Gastroesophageal sphincter (tissue), 3 donors: ENCODE measurements at regions not wholly inside any gene's neighbourhood (a gene's known extent, or its start where the extent isn't known, plus 50 kb on each side); places are given as distances from the start of the nearest gene placed in this dataset.

ENCODE experiments used
- EP300 ChIP-seq: sonication (generic); formaldehyde crosslinking; IDR thresholded peaks from one replicate; pipeline ENCODE4 v1.6.1; 2017; ENCODE audit warnings: antibody characterized with exemption, mild to moderate bottlenecking
- POLR2A ChIP-seq, 2 donors: fragments of 450-650 bp; IDR thresholded peaks; one replicate each; pipeline ENCODE4 v1.6.1; 2017; ENCODE audit warnings: antibody characterized with exemption in 2 of 2, mild to moderate bottlenecking in 2 of 2, moderate library complexity in 1 of 2
- POLR2AphosphoS5 ChIP-seq: sonication (generic); formaldehyde crosslinking; IDR thresholded peaks from one replicate; pipeline ENCODE4 v1.6.1; 2017; ENCODE audit warnings: antibody characterized with exemption
- TF ChIP-seq, protein P1 (sequence below), 4 experiments: fragments of 200-600 bp in 2 of 4; fragments of 450-650 bp in 2 of 4; sonication (generic) in 1 of 4; IDR thresholded peaks; one replicate each; pipeline ENCODE4 v1.5.1; 2017 to 2019; ENCODE audit warnings: antibody characterized with exemption in 4 of 4, mild to moderate bottlenecking in 2 of 4, moderate library complexity in 2 of 4

DNA sequence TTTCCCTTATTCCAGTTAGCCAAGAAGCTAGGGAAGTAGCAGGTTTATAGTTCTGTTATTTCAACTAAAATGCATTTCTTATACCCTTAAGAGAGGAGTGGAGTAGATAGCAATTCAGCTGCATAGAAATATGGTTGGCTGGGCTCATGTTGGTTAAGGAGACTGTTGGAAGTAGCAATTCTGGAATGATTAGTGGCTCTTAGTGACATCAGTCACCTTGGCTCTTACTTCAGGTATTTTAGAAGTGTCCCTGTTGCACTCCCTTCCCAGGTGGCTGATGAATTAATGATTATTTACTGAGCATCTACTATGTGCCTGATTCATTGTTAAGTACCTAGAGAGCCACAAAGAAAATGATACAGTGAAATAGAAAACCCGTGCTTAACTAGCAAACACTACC is 128.1 kb downstream of the MGST1 start:
- TF ChIP-seq POLR2A (IDR thresholded peaks at IDR 0.05) (no peak), POLR2AphosphoS5 (no peak), EP300 (no peak)
- TF ChIP-seq, protein P1, sequence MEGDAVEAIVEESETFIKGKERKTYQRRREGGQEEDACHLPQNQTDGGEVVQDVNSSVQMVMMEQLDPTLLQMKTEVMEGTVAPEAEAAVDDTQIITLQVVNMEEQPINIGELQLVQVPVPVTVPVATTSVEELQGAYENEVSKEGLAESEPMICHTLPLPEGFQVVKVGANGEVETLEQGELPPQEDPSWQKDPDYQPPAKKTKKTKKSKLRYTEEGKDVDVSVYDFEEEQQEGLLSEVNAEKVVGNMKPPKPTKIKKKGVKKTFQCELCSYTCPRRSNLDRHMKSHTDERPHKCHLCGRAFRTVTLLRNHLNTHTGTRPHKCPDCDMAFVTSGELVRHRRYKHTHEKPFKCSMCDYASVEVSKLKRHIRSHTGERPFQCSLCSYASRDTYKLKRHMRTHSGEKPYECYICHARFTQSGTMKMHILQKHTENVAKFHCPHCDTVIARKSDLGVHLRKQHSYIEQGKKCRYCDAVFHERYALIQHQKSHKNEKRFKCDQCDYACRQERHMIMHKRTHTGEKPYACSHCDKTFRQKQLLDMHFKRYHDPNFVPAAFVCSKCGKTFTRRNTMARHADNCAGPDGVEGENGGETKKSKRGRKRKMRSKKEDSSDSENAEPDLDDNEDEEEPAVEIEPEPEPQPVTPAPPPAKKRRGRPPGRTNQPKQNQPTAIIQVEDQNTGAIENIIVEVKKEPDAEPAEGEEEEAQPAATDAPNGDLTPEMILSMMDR (IDR thresholded peaks at IDR 0.05), result no peak
